Endodermal cell (in vitro differentiated cells): ENCODE measurements at regions not wholly inside any gene's neighbourhood (a gene's known extent, or its start where the extent isn't known, plus 50 kb on each side); places are given as distances from the start of the nearest gene placed in this dataset.
"Not testable (repeated sequence)": the region's sequence is repeated elsewhere in the genome, so short reads cannot be mapped to it uniquely, and the experiment has no call there.

Experiments used
- DNase-seq: peaks from one replicate; pipeline ENCODE4 v3.0.0-alpha.2; 2017
- H3K27ac ChIP-seq: 2 replicates; pipeline ENCODE4 v1.5.1; 2013; ENCODE audit warnings: mild to moderate bottlenecking, low read depth, low read length, moderate library complexity
- H3K27me3 ChIP-seq: 2 replicates; pipeline ENCODE4 v1.6.1; 2013; ENCODE audit warnings: mild to moderate bottlenecking, low read length, moderate library complexity; ENCODE audit not compliant: insufficient read depth, control insufficient read depth, poor library complexity, severe bottlenecking
- H3K36me3 ChIP-seq: 2 replicates; pipeline ENCODE4 v1.7.0; 2013; ENCODE audit warnings: mild to moderate bottlenecking, low read length, moderate library complexity; ENCODE audit not compliant: control insufficient read depth, insufficient read depth
- H3K4me1 ChIP-seq: one replicate; pipeline ENCODE4 v1.7.0; 2013; ENCODE audit warnings: low read length; ENCODE audit not compliant: control insufficient read depth, insufficient read depth
- H3K4me3 ChIP-seq: 2 replicates; pipeline ENCODE4 v1.5.1; 2013; ENCODE audit warnings: mild to moderate bottlenecking, low read length, moderate library complexity
- H3K9ac ChIP-seq: 2 replicates; pipeline ENCODE4 v1.6.1; 2013; ENCODE audit warnings: mild to moderate bottlenecking, low read length, moderate library complexity; ENCODE audit not compliant: poor library complexity, severe bottlenecking; ENCODE audit errors: extremely low read depth
- H3K9me3 ChIP-seq: 2 replicates; pipeline ENCODE4 v1.6.1; 2013; ENCODE audit warnings: mild to moderate bottlenecking, low read length, moderate library complexity; ENCODE audit not compliant: control insufficient read depth
- H3K27ac Mint-ChIP-seq: 2 replicates; pipeline ENCODE4 v1.8.0; 2020; ENCODE audit warnings: mixed read lengths
- H3K27me3 Mint-ChIP-seq: 2 replicates; pipeline ENCODE4 v1.8.0; 2021; ENCODE audit warnings: mild to moderate bottlenecking, mixed read lengths; ENCODE audit not compliant: insufficient read depth
- H3K36me3 Mint-ChIP-seq: 2 replicates; pipeline ENCODE4 v1.8.0; 2020; ENCODE audit warnings: low read depth, mixed read lengths
- H3K4me1 Mint-ChIP-seq: 2 replicates; pipeline ENCODE4 v1.8.0; 2020; ENCODE audit warnings: mixed read lengths
- H3K4me3 Mint-ChIP-seq: 2 replicates; pipeline ENCODE4 v1.8.0; 2020; ENCODE audit warnings: mild to moderate bottlenecking, moderate library complexity, mixed read lengths
- H3K9me3 Mint-ChIP-seq: 2 replicates; pipeline ENCODE4 v1.8.0; 2020; ENCODE audit warnings: mild to moderate bottlenecking, mixed read lengths
- WGBS, 2 experiments: methylation state at CpG; one replicate each; pipeline versions ENCODE4 v1.1.5 to v1.1.7; 2013; ENCODE audit warnings: missing lambda C conversion rate in 2 of 2, mixed read lengths in 1 of 2; ENCODE audit not compliant: insufficient coverage in 1 of 2, insufficient read length in 1 of 2; 5-methylcytosine and 5-hydroxymethylcytosine counted together
- TF ChIP-seq, protein P1 (sequence below): fragments of 200-600 bp; sonication (generic); conservative IDR thresholded peaks from 2 replicates; pipeline ENCODE4 v1.5.0; 2021; ENCODE audit warnings: antibody characterized with exemption, mild to moderate bottlenecking

DNA sequence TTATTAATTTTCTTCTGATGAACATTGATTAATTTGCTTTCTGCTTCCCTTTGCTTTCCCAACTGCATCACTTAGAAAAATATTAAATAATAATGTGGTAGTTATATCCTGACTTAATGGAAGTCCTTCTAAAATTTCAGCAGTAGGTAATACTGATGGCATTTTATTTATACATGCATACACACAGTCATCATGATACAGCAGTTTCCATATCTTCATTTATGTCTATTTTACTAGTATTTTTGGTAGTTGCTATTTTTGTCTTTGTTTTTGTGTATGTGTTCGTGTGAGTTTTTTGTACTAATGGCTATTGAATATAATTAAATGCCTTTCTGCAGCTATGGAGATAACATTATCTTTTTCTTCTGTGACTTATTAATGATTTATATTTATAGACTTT, 484.7 kb upstream of the CNTN5 start:
- Histone ChIP-seq H3K27me3 (no peaks in the 10 kb centered on the region), H3K9me3 (no peaks in the 10 kb centered on the region), H3K4me1 (peaks cover 9% of the 10 kb centered on the region), H3K27ac (no peak overlapping the region), H3K36me3 (no peaks in the 10 kb centered on the region), H3K9ac (no peak overlapping the region), H3K4me3 (no peak overlapping the region)
- no peak overlapping the region for H3K4me3 Mint-ChIP-seq
- H3K36me3 Mint-ChIP-seq = no peaks in the 10 kb centered on the region
- TF ChIP-seq, protein P1, sequence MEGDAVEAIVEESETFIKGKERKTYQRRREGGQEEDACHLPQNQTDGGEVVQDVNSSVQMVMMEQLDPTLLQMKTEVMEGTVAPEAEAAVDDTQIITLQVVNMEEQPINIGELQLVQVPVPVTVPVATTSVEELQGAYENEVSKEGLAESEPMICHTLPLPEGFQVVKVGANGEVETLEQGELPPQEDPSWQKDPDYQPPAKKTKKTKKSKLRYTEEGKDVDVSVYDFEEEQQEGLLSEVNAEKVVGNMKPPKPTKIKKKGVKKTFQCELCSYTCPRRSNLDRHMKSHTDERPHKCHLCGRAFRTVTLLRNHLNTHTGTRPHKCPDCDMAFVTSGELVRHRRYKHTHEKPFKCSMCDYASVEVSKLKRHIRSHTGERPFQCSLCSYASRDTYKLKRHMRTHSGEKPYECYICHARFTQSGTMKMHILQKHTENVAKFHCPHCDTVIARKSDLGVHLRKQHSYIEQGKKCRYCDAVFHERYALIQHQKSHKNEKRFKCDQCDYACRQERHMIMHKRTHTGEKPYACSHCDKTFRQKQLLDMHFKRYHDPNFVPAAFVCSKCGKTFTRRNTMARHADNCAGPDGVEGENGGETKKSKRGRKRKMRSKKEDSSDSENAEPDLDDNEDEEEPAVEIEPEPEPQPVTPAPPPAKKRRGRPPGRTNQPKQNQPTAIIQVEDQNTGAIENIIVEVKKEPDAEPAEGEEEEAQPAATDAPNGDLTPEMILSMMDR = no peak
- no peak for DNase-seq
- WGBS, 2 experiments = 71% methylated on average over 1 of the region's 1 CpG; no CpG with 5 or more reads in 1 of the 2 experiments
- no peak overlapping the region for H3K27ac Mint-ChIP-seq
- H3K9me3 Mint-ChIP-seq = no peaks in the 10 kb centered on the region
- peaks cover 13% of the 10 kb centered on the region for H3K4me1 Mint-ChIP-seq
- no peaks in the 10 kb centered on the region for H3K27me3 Mint-ChIP-seq

- H3K9me3 ChIP-seq, H3K27me3 ChIP-seq, H3K36me3 Mint-ChIP-seq, DNase-seq, H3K27ac ChIP-seq, H3K4me1 ChIP-seq, H3K36me3 ChIP-seq, H3K27ac Mint-ChIP-seq, H3K9ac ChIP-seq, H3K9me3 Mint-ChIP-seq, H3K4me3 Mint-ChIP-seq, H3K4me3 ChIP-seq, H3K27me3 Mint-ChIP-seq, H3K4me1 Mint-ChIP-seq: not testable (repeated sequence)
- 92 to 100% methylated on average over 5 to 6 of the region's 7 CpGs for WGBS, 2 experiments
These were observed 482.4 kb upstream of the CNTN5 start for GRCh38 chr11:98538358-98538757.

- Histone ChIP-seq H3K9me3 (peaks cover 12% of the 10 kb centered on the region), H3K4me3 (no peak overlapping the region), H3K9ac (no peak overlapping the region), H3K4me1 (no peaks in the 10 kb centered on the region), H3K36me3 (no peaks in the 10 kb centered on the region), H3K27ac (no peak overlapping the region), H3K27me3 (no peaks in the 10 kb centered on the region)
- no peak overlapping the region for H3K27ac Mint-ChIP-seq
- H3K9me3 Mint-ChIP-seq = peaks cover 21% of the 10 kb centered on the region
- no peak for DNase-seq
- H3K36me3 Mint-ChIP-seq = peaks cover 3% of the 10 kb centered on the region
- no peaks in the 10 kb centered on the region for H3K27me3 Mint-ChIP-seq
- no peaks in the 10 kb centered on the region for H3K4me1 Mint-ChIP-seq
- TF ChIP-seq, protein P1 = no peak
- H3K4me3 Mint-ChIP-seq = no peak overlapping the region
- WGBS, 2 experiments = 88 to 100% methylated on average over 1 to 5 of the region's 5 CpGs
These were observed 475.1 kb upstream of the CNTN5 start for GRCh38 chr11:98545544-98546175.

DNA sequence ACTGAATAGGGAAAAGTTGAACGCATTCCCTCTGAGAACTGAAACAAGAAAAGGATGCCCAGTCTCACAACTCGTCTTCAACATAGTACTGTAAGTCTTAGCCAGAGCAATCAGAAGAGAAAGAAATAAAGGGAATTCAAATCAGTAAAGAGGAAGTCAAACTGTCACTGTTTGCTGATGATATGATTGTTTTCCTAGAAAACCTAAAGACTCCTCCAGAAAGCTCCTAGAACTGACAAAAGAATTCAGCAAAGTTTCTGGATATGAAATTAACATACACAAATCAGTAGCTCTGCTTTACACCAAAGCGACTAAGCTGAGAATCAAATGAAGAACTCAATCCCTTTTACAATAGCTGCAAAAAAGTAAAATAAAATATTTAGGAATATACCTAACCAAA, 471.2 kb upstream of the CNTN5 start:
- Histone ChIP-seq H3K27me3 (no peaks in the 10 kb centered on the region), H3K4me3 (no peak overlapping the region), H3K36me3 (no peaks in the 10 kb centered on the region), H3K4me1 (no peaks in the 10 kb centered on the region), H3K9me3 (peaks cover 12% of the 10 kb centered on the region), H3K9ac (no peak overlapping the region), H3K27ac (no peak overlapping the region)
- Mint-ChIP-seq H3K4me1 (no peaks in the 10 kb centered on the region), H3K27ac (no peak overlapping the region), H3K36me3 (peaks cover 3% of the 10 kb centered on the region), H3K27me3 (no peaks in the 10 kb centered on the region), H3K4me3 (no peak overlapping the region), H3K9me3 (peaks cover 26% of the 10 kb centered on the region)
- DNase-seq = no peak
- TF ChIP-seq, protein P1 = no peak
- WGBS, 2 experiments = 82 to 100% methylated on average over 2 of the region's 3 CpGs
